ENCODE measurements at regions not wholly inside any gene's neighbourhood (a gene's known extent, or its start where the extent isn't known, plus 50 kb on each side); places are given as distances from the start of the nearest gene placed in this dataset.

- Histone ChIP-seq H4K20me1 (ENCODE audit: control insufficient read depth, insufficient read depth, insufficient read length) (no peaks in the 10 kb centered on the region), H2BK12ac (ENCODE audit: insufficient read length, low read depth, low read length) (no peak overlapping the region), H3K79me1 (ENCODE audit: insufficient read depth, low read depth, low read length, poor library complexity, severe bottlenecking) (no peaks in the 10 kb centered on the region), H2BK15ac (ENCODE audit: low read depth, low read length) (no peak overlapping the region), H2BK20ac (ENCODE audit: low read depth, low read length, poor library complexity, severe bottlenecking) (no peak overlapping the region), H2AK5ac (ENCODE audit: insufficient read length, low read length) (no peak overlapping the region), H3K23ac (ENCODE audit: insufficient read length, low read depth, low read length) (no peak overlapping the region), H3T11ph (ENCODE audit: low read length) (no peak overlapping the region), H4K8ac (replicated peaks; ENCODE audit: insufficient read length, low read depth, low read length) (no peak overlapping the region), H4K5ac (ENCODE audit: insufficient read length, low read depth, low read length) (no peak overlapping the region), H3K4ac (ENCODE audit: low read depth, low read length) (no peak overlapping the region), H2BK5ac (ENCODE audit: insufficient read length, low read length) (no peak overlapping the region), H3K27me3 (ENCODE audit: insufficient read depth, low read length) (no peaks in the 10 kb centered on the region), H3K27ac (ENCODE audit: insufficient read length, low read depth, low read length) (no peak overlapping the region), H2BK120ac (ENCODE audit: low read depth, low read length, poor library complexity, severe bottlenecking) (no peak overlapping the region), H3K4me2 (ENCODE audit: insufficient read depth, insufficient read length, low read length) (no peak overlapping the region), H3K9me3 (ENCODE audit: control insufficient read depth, low read depth, low read length) (no peaks in the 10 kb centered on the region), H4K91ac (ENCODE audit: insufficient read length, low read depth, low read length) (no peak overlapping the region), H3K79me2 (ENCODE audit: insufficient read depth, low read length) (no peaks in the 10 kb centered on the region), H3K14ac (ENCODE audit: insufficient read depth, low read length) (no peak overlapping the region), H3K23me2 (ENCODE audit: insufficient read length, low read depth, low read length, poor library complexity, severe bottlenecking) (no peaks in the 10 kb centered on the region), H3K56ac (ENCODE audit: insufficient read length, low read depth, low read length) (no peak overlapping the region), H3K18ac (ENCODE audit: insufficient read length, low read depth, low read length) (no peak overlapping the region), H2AFZ (ENCODE audit: low read length) (no peak overlapping the region), H3K4me1 (ENCODE audit: insufficient read depth, low read length) (no peaks in the 10 kb centered on the region), H3K9ac (ENCODE audit: extremely low read depth, insufficient read length, low read length) (no peak overlapping the region)
- no peak overlapping the region for H3K27ac Mint-ChIP-seq
- TF ChIP-seq CTCF (conservative IDR thresholded peaks at IDR 0.05) = no peak
- DNase-seq = no peak
- peaks cover 2 to 16% (median 7%) of the 10 kb centered on the region in 3 experiments; a peak in 5 of 7 replicates for H3K36me3 Mint-ChIP-seq (ENCODE audit: insufficient read depth in 1 of 3, low read depth in 3 of 3)
- no peak overlapping the region for H3K4me3 Mint-ChIP-seq
- peaks cover 9 to 14% of the 10 kb centered on the region in 2 experiments for H3K9me3 Mint-ChIP-seq
- no peaks in the 10 kb centered on the region for H3K27me3 Mint-ChIP-seq (ENCODE audit: low read depth)
- peaks cover 21% of the 10 kb centered on the region in 2 experiments for H3K4me1 Mint-ChIP-seq
- WGBS (ENCODE audit: extremely low coverage, insufficient read length, low lambda C conversion rate) = no CpG with 5 or more reads among the region's 1 CpG
Observed at GRCh38 chr16:64617836-64618476, 503.9 kb downstream of the CDH11 start.

Data from H9 (cell line).